ENCODE measurements at regions not wholly inside any gene's neighbourhood (a gene's known extent, or its start where the extent isn't known, plus 50 kb on each side); places are given as distances from the start of the nearest gene placed in this dataset.
A peak's percentile ranks its signal among the peaks of the same experiment; 100 is the strongest.
"Not testable (repeated sequence)": the region's sequence is repeated elsewhere in the genome, so short reads cannot be mapped to it uniquely, and the experiment has no call there.

- not testable (repeated sequence) for H3K27ac ChIP-seq; H3K9me3 ChIP-seq (replicated peaks); H3K36me3 ChIP-seq; H3K27me3 ChIP-seq; H3K4me1 ChIP-seq; DNase-seq; H3K4me3 ChIP-seq
Observed at GRCh38 chr4:82301390-82301789, 72.4 kb downstream of the HNRNPD start.

GRCh38 chr4:82293304-82293703 is 80.5 kb downstream of the HNRNPD start:
- H3K36me3 ChIP-seq, result no peaks in the 10 kb centered on the region
- H3K4me1 ChIP-seq, result 0 out of 2 replicates have a peak, but pooled peaks cover 2% of the 10 kb centered on the region

GRCh38 chr4:82287720-82288119 is 86.1 kb downstream of the HNRNPD start:
- Histone ChIP-seq H3K9me3 (replicated peaks) (no peaks in the 10 kb centered on the region), H3K36me3 (no peaks in the 10 kb centered on the region)

More at GRCh38 chr4:82293304-82293703, 80.5 kb downstream of the HNRNPD start:
- no peak overlapping the region for H3K27ac ChIP-seq
- no peak for DNase-seq
- H3K27me3 ChIP-seq, result peaks cover 7% of the 10 kb centered on the region; the same call in 1 of the 2 replicates
- no peak overlapping the region for H3K4me3 ChIP-seq
- 0 out of 2 replicates have a peak, but pooled peaks cover 4% of the 10 kb centered on the region for H3K9me3 ChIP-seq (replicated peaks)

GRCh38 chr4:82284858-82285805 is 88.7 kb downstream of the HNRNPD start:
- H3K4me3 ChIP-seq, result peak overlapping the region; percentile 53
- H3K27me3 ChIP-seq, result peaks cover 5% of the 10 kb centered on the region; the same call in 1 of the 2 replicates
- H3K9me3 ChIP-seq (replicated peaks), result no peaks in the 10 kb centered on the region
- H3K27ac ChIP-seq, result no peak overlapping the region
- H3K36me3 ChIP-seq, result no peaks in the 10 kb centered on the region
- peak; percentile 100 for DNase-seq
- H3K4me1 ChIP-seq, result peaks cover 8% of the 10 kb centered on the region; the same call in 1 of the 2 replicates

More at GRCh38 chr4:82287720-82288119, 86.1 kb downstream of the HNRNPD start:
- no peak for DNase-seq
- Histone ChIP-seq H3K27ac (no peak overlapping the region), H3K4me3 (no peak overlapping the region), H3K4me1 (peaks cover 8% of the 10 kb centered on the region; the same call in 1 of the 2 replicates), H3K27me3 (peaks cover 5% of the 10 kb centered on the region; the same call in 1 of the 2 replicates)

- Histone ChIP-seq H3K27me3 (peaks cover 5% of the 10 kb centered on the region; the same call in 1 of the 2 replicates), H3K4me1 (peaks cover 8% of the 10 kb centered on the region; the same call in 1 of the 2 replicates), H3K4me3 (peak overlapping the region; percentile 53), H3K36me3 (no peaks in the 10 kb centered on the region), H3K9me3 (replicated peaks) (0 out of 2 replicates have a peak, but pooled peaks cover 2% of the 10 kb centered on the region), H3K27ac (no peak overlapping the region)
- DNase-seq, result peak in 1 of 2 experiments; percentile 27
Observed at GRCh38 chr4:82284475-82284857, 89.3 kb downstream of the HNRNPD start.

GRCh38 chr4:82282875-82283274 is 90.9 kb downstream of the HNRNPD start:
- DNase-seq, result peak in 1 of 2 experiments; percentile 38
- 0 out of 2 replicates have a peak, but pooled peaks cover 3% of the 10 kb centered on the region for H3K9me3 ChIP-seq (replicated peaks)
- H3K27me3 ChIP-seq, result no peaks in the 10 kb centered on the region
- H3K27ac ChIP-seq, result no peak overlapping the region
- no peak overlapping the region for H3K4me3 ChIP-seq
- no peaks in the 10 kb centered on the region for H3K36me3 ChIP-seq
- peaks cover 8% of the 10 kb centered on the region; the same call in 1 of the 2 replicates for H3K4me1 ChIP-seq

GRCh38 chr4:82279550-82279949 is 94.2 kb downstream of the HNRNPD start:
- not testable (repeated sequence) for H3K27ac ChIP-seq; DNase-seq; H3K27me3 ChIP-seq; H3K9me3 ChIP-seq (replicated peaks); H3K4me1 ChIP-seq; H3K4me3 ChIP-seq; H3K36me3 ChIP-seq

GRCh38 chr4:82276332-82276640 is 97.5 kb downstream of the HNRNPD start:
- H3K4me1 ChIP-seq, result no peaks in the 10 kb centered on the region
- H3K9me3 ChIP-seq (replicated peaks), result 0 out of 2 replicates have a peak, but pooled peaks cover 3% of the 10 kb centered on the region
- H3K27ac ChIP-seq, result no peak overlapping the region
- H3K27me3 ChIP-seq, result peaks cover 9% of the 10 kb centered on the region
- H3K36me3 ChIP-seq, result no peaks in the 10 kb centered on the region
- H3K4me3 ChIP-seq, result no peak overlapping the region
- DNase-seq, result no peak

GRCh38 chr4:82275431-82276331 is 98.1 kb downstream of the HNRNPD start:
- Histone ChIP-seq H3K4me3 (no peak overlapping the region), H3K27ac (no peak overlapping the region), H3K9me3 (replicated peaks) (0 out of 2 replicates have a peak, but pooled peaks cover 3% of the 10 kb centered on the region), H3K4me1 (no peaks in the 10 kb centered on the region), H3K36me3 (no peaks in the 10 kb centered on the region), H3K27me3 (peaks cover 12% of the 10 kb centered on the region)
- DNase-seq, result no peak

GRCh38 chr4:82274700-82275099 is 99.1 kb downstream of the HNRNPD start:
- H3K9me3 ChIP-seq (replicated peaks); H3K27ac ChIP-seq; H3K36me3 ChIP-seq; H3K4me1 ChIP-seq; DNase-seq; H3K4me3 ChIP-seq: not testable (repeated sequence)
- H3K27me3 ChIP-seq, result peaks cover 16% of the 10 kb centered on the region

- DNase-seq; H3K9me3 ChIP-seq (replicated peaks); H3K4me3 ChIP-seq; H3K36me3 ChIP-seq; H3K27ac ChIP-seq; H3K4me1 ChIP-seq: not testable (repeated sequence)
- peaks cover 22% of the 10 kb centered on the region for H3K27me3 ChIP-seq
Observed at GRCh38 chr4:82272523-82272922, 101.3 kb downstream of the HNRNPD start.

GRCh38 chr4:82271915-82272480 is 101.8 kb downstream of the HNRNPD start:
- not testable (repeated sequence) for H3K36me3 ChIP-seq; H3K4me1 ChIP-seq; H3K9me3 ChIP-seq (replicated peaks); H3K27ac ChIP-seq; DNase-seq; H3K4me3 ChIP-seq
- H3K27me3 ChIP-seq, result peaks cover 22% of the 10 kb centered on the region

- Histone ChIP-seq H3K4me3 (no peak overlapping the region), H3K4me1 (no peaks in the 10 kb centered on the region), H3K27me3 (peaks cover 12% of the 10 kb centered on the region), H3K36me3 (no peaks in the 10 kb centered on the region), H3K9me3 (replicated peaks) (no peaks in the 10 kb centered on the region), H3K27ac (no peak overlapping the region)
- no peak for DNase-seq
Observed at GRCh38 chr4:82268826-82269193, 105.0 kb downstream of the HNRNPD start.

- H3K27me3 ChIP-seq, result peaks cover 12% of the 10 kb centered on the region
- H3K36me3 ChIP-seq, result no peaks in the 10 kb centered on the region
- peak; percentile 54 to 81 for DNase-seq
- no peak overlapping the region for H3K27ac ChIP-seq
- H3K9me3 ChIP-seq (replicated peaks), result no peaks in the 10 kb centered on the region
- H3K4me3 ChIP-seq, result no peak overlapping the region
- no peaks in the 10 kb centered on the region for H3K4me1 ChIP-seq
Observed at GRCh38 chr4:82268050-82268825, 105.6 kb downstream of the HNRNPD start.
